Left lung (tissue), 4 donors: ENCODE measurements at regions not wholly inside any gene's neighbourhood (a gene's known extent, or its start where the extent isn't known, plus 50 kb on each side); places are given as distances from the start of the nearest gene placed in this dataset.

Experiments used
- ATAC-seq: fragments of 200-7000 bp; cut with Tn5 transposase; one replicate; pipeline ENCODE4 v1.9.1; 2020; ENCODE audit warnings: moderate library complexity
- DNase-seq, 4 donors: peaks; one replicate each; pipeline ENCODE4 v3.0.0-alpha.2; 2013 to 2020
- H3K27ac ChIP-seq, 2 donors: fragments of 200-600 bp; sonication (generic) in 1 of 2; one replicate each; pipeline versions ENCODE4 v1.5.0 to v1.8.0; 2020 to 2021
- H3K27me3 ChIP-seq, 2 donors: fragments of 200-600 bp; sonication (generic) in 1 of 2; one replicate each; pipeline versions ENCODE4 v1.5.0 to v1.8.0; 2020 to 2021
- H3K36me3 ChIP-seq, 2 donors: fragments of 200-600 bp; sonication (generic) in 1 of 2; one replicate each; pipeline versions ENCODE4 v1.5.0 to v1.8.0; 2020 to 2021
- H3K4me1 ChIP-seq, 2 donors: fragments of 200-600 bp; one replicate each; pipeline ENCODE4 v1.8.0; 2021
- H3K4me3 ChIP-seq, 2 donors: fragments of 200-600 bp; sonication (generic) in 1 of 2; one replicate each; pipeline versions ENCODE4 v1.5.0 to v1.8.0; 2020 to 2021; ENCODE audit warnings: mild to moderate bottlenecking in 1 of 2
- H3K9me3 ChIP-seq, 2 donors: fragments of 200-600 bp; sonication (generic) in 1 of 2; one replicate each; pipeline versions ENCODE4 v1.5.0 to v1.8.0; 2020 to 2021
- CTCF ChIP-seq, 2 donors: fragments of 200-600 bp; sonication (generic) in 1 of 2; IDR thresholded peaks; one replicate each; pipeline versions ENCODE4 v1.5.0 to v1.8.0; 2021; ENCODE audit warnings: antibody characterized with exemption in 2 of 2
- intact Hi-C, 2 donors: fragments of 100-400 bp; cut with DNase I; formaldehyde crosslinking; loops; one replicate each; pipeline versions ENCODE4 v1.11.2 to v1.14.2; 2022
- donor health status: DM: no; HTN: yes; CAD: no.
- donor health status: DM: no; HTN: no; CAD: no.

- no peak overlapping the region for H3K27ac ChIP-seq
- TF ChIP-seq CTCF (IDR thresholded peaks at IDR 0.05) = no peak
- intact Hi-C loops = no loop called here
- peaks cover 0 to 3% of the 10 kb centered on the region in 2 donors for H3K4me1 ChIP-seq
- H3K9me3 ChIP-seq = no peaks in the 10 kb centered on the region
- no peaks in the 10 kb centered on the region for H3K36me3 ChIP-seq
- no peak overlapping the region for H3K4me3 ChIP-seq
- no peak for DNase-seq
- H3K27me3 ChIP-seq = no peaks in the 10 kb centered on the region
- ATAC-seq = no peak
Measured at GRCh38 chr4:41326776-41327175, 70.0 kb downstream of the UCHL1 start.

- intact Hi-C loops = no loop called here
- Histone ChIP-seq H3K9me3 (no peaks in the 10 kb centered on the region), H3K36me3 (no peaks in the 10 kb centered on the region), H3K4me3 (no peak overlapping the region), H3K27me3 (no peaks in the 10 kb centered on the region), H3K27ac (no peak overlapping the region), H3K4me1 (peaks cover 0 to 3% of the 10 kb centered on the region in 2 donors)
- ATAC-seq (no peak), DNase-seq (no peak)
- TF ChIP-seq CTCF (IDR thresholded peaks at IDR 0.05) = no peak
Measured at GRCh38 chr4:41327770-41328169, 71.0 kb downstream of the UCHL1 start.

- ATAC-seq (no peak), DNase-seq (no peak)
- Histone ChIP-seq H3K27me3 (no peaks in the 10 kb centered on the region), H3K36me3 (no peaks in the 10 kb centered on the region), H3K9me3 (no peaks in the 10 kb centered on the region), H3K4me3 (no peak overlapping the region), H3K27ac (no peak overlapping the region), H3K4me1 (peaks cover 0 to 3% of the 10 kb centered on the region in 2 donors)
- intact Hi-C loops = no loop called here
- TF ChIP-seq CTCF (IDR thresholded peaks at IDR 0.05) = no peak
Measured at GRCh38 chr4:41329361-41329760, 72.6 kb downstream of the UCHL1 start.

GRCh38 chr4:41331224-41331623 is 74.5 kb downstream of the UCHL1 start:
- peaks cover 0 to 3% of the 10 kb centered on the region in 2 donors for H3K4me1 ChIP-seq
- TF ChIP-seq CTCF (IDR thresholded peaks at IDR 0.05) = no peak
- DNase-seq = no peak
- intact Hi-C loops = no loop called here
- H3K27ac ChIP-seq = no peak overlapping the region
- no peak for ATAC-seq
- no peaks in the 10 kb centered on the region for H3K9me3 ChIP-seq
- no peaks in the 10 kb centered on the region for H3K27me3 ChIP-seq
- no peaks in the 10 kb centered on the region for H3K36me3 ChIP-seq
- H3K4me3 ChIP-seq = no peak overlapping the region

- Histone ChIP-seq H3K4me1 (peaks cover 0 to 3% of the 10 kb centered on the region in 2 donors), H3K4me3 (no peak overlapping the region), H3K36me3 (no peaks in the 10 kb centered on the region), H3K9me3 (no peaks in the 10 kb centered on the region), H3K27me3 (no peaks in the 10 kb centered on the region), H3K27ac (no peak overlapping the region)
- intact Hi-C loops = no loop called here
- no peak for TF ChIP-seq CTCF (IDR thresholded peaks at IDR 0.05)
- DNase-seq (no peak), ATAC-seq (no peak)
Measured at GRCh38 chr4:41332510-41333054, 75.9 kb downstream of the UCHL1 start.
